Aorta (tissue), 5 donors: ENCODE measurements at regions not wholly inside any gene's neighbourhood (a gene's known extent, or its start where the extent isn't known, plus 50 kb on each side); places are given as distances from the start of the nearest gene placed in this dataset.
"Not testable (repeated sequence)": the region's sequence is repeated elsewhere in the genome, so short reads cannot be mapped to it uniquely, and the experiment has no call there.

Experiments used
- ATAC-seq: fragments of 200-7000 bp; cut with Tn5 transposase; one replicate; pipeline ENCODE4 v1.9.1; 2022; ENCODE audit warnings: moderate library complexity; ENCODE audit not compliant: low FRiP score
- DNase-seq, 2 donors: peaks; one replicate each; pipeline ENCODE4 v3.0.0-alpha.2; 2020
- H3K27ac ChIP-seq, 2 donors: one replicate each; pipeline ENCODE4 v1.5.1; 2013; ENCODE audit warnings: low read length in 2 of 2, mild to moderate bottlenecking in 2 of 2, moderate library complexity in 2 of 2, control low read depth in 1 of 2, inconsistent platforms in 1 of 2, low read depth in 1 of 2
- H3K27me3 ChIP-seq, 2 donors: one replicate each; pipeline ENCODE4 v1.6.1; 2013; ENCODE audit warnings: control low read depth in 1 of 2, low read length in 1 of 2, mild to moderate bottlenecking in 1 of 2, moderate library complexity in 1 of 2; ENCODE audit not compliant: insufficient read depth in 2 of 2, control insufficient read depth in 1 of 2
- H3K36me3 ChIP-seq, 2 donors: one replicate each; pipeline ENCODE4 v1.6.1; 2013; ENCODE audit warnings: control low read depth in 1 of 2, low read length in 1 of 2, mild to moderate bottlenecking in 1 of 2; ENCODE audit not compliant: insufficient read depth in 2 of 2, control insufficient read depth in 1 of 2
- H3K4me1 ChIP-seq, 2 donors: one replicate each; pipeline ENCODE4 v1.6.1; 2013; ENCODE audit warnings: low read length in 2 of 2, control low read depth in 1 of 2, mild to moderate bottlenecking in 1 of 2, moderate library complexity in 1 of 2; ENCODE audit not compliant: insufficient read depth in 2 of 2, control insufficient read depth in 1 of 2
- H3K4me3 ChIP-seq, 2 donors: one replicate each; pipeline ENCODE4 v1.5.1; 2013; ENCODE audit warnings: low read length in 2 of 2, control low read depth in 1 of 2, mild to moderate bottlenecking in 1 of 2
- H3K9me3 ChIP-seq: one replicate; pipeline ENCODE4 v1.6.1; 2013; ENCODE audit warnings: mild to moderate bottlenecking, low read length; ENCODE audit not compliant: control insufficient read depth
- WGBS, 2 donors: extraction: QIAGEN DNeasy Blood & Tissue Kit; methylation state at CpG; one replicate each; pipeline ENCODE4 v1.1.7; 2013; 5-methylcytosine and 5-hydroxymethylcytosine counted together
- intact Hi-C, 2 donors: fragments of 100-400 bp; cut with DNase I; formaldehyde crosslinking; loops; one replicate each; pipeline versions ENCODE4 v1.14.2 to v1.15.0; 2022
- donor health status: healthy with polysubstance abuse.
- donor health status: Bipolar disorder and iron deficiency.
- donor health status: DM: no; HTN: no; CAD: no.
- donor health status: DM: no; HTN: no; CAD: no.
- donor health status: DM: yes; HTN: yes; CAD: no.

- Histone ChIP-seq H3K27me3 (no peaks in the 10 kb centered on the region), H3K4me1 (no peaks in the 10 kb centered on the region), H3K27ac (no peak overlapping the region), H3K9me3 (no peaks in the 10 kb centered on the region), H3K36me3 (no peaks in the 10 kb centered on the region), H3K4me3 (no peak overlapping the region)
- ATAC-seq = no peak
- no peak for DNase-seq
- intact Hi-C loops = no loop called here
- 98% methylated on average over 8 of the region's 8 CpGs for WGBS, 2 donors
Observed at GRCh38 chr18:10148189-10148929, 234.5 kb downstream of the VAPA start.

GRCh38 chr18:10149768-10150556, 236.1 kb downstream of the VAPA start:
- DNase-seq = no peak
- Histone ChIP-seq H3K36me3 (no peaks in the 10 kb centered on the region), H3K27me3 (no peaks in the 10 kb centered on the region), H3K9me3 (no peaks in the 10 kb centered on the region), H3K4me3 (no peak overlapping the region), H3K4me1 (no peaks in the 10 kb centered on the region), H3K27ac (no peak overlapping the region)
- ATAC-seq = no peak
- 95% methylated on average over 9 of the region's 9 CpGs for WGBS, 2 donors
- intact Hi-C loops = no loop called here

GRCh38 chr18:10150576-10150975, 236.8 kb downstream of the VAPA start:
- H3K36me3 ChIP-seq, H3K27me3 ChIP-seq, DNase-seq, H3K27ac ChIP-seq, intact Hi-C loops, H3K4me3 ChIP-seq, H3K9me3 ChIP-seq, ATAC-seq, H3K4me1 ChIP-seq: not testable (repeated sequence)
- 86% methylated on average over 17 of the region's 17 CpGs for WGBS, 2 donors

- Histone ChIP-seq H3K27ac (no peak overlapping the region), H3K9me3 (no peaks in the 10 kb centered on the region), H3K27me3 (no peaks in the 10 kb centered on the region), H3K4me3 (no peak overlapping the region), H3K36me3 (no peaks in the 10 kb centered on the region), H3K4me1 (no peaks in the 10 kb centered on the region)
- no peak for DNase-seq
- WGBS, 2 donors = 97% methylated on average over 7 of the region's 7 CpGs
- no peak for ATAC-seq
- intact Hi-C loops = no loop called here
Observed at GRCh38 chr18:10152475-10152874, 238.7 kb downstream of the VAPA start.

- Histone ChIP-seq H3K4me1 (no peaks in the 10 kb centered on the region), H3K27me3 (no peaks in the 10 kb centered on the region), H3K4me3 (no peak overlapping the region), H3K27ac (no peak overlapping the region), H3K36me3 (no peaks in the 10 kb centered on the region), H3K9me3 (no peaks in the 10 kb centered on the region)
- DNase-seq (no peak), ATAC-seq (no peak)
- intact Hi-C loops = no loop called here
- WGBS, 2 donors = 38 to 45% methylated on average over 2 of the region's 2 CpGs
Observed at GRCh38 chr18:10153924-10154752, 240.3 kb downstream of the VAPA start.

GRCh38 chr18:10157706-10158105, 243.9 kb downstream of the VAPA start:
- intact Hi-C loops = no loop called here
- WGBS, 2 donors = 93 to 95% methylated on average over 6 of the region's 6 CpGs
- Histone ChIP-seq H3K4me1 (no peaks in the 10 kb centered on the region), H3K27me3 (no peaks in the 10 kb centered on the region), H3K36me3 (no peaks in the 10 kb centered on the region), H3K9me3 (no peaks in the 10 kb centered on the region), H3K27ac (no peak overlapping the region), H3K4me3 (no peak overlapping the region)
- ATAC-seq (no peak), DNase-seq (no peak)

GRCh38 chr18:10160251-10160650, 246.4 kb downstream of the VAPA start:
- Histone ChIP-seq H3K4me1 (no peaks in the 10 kb centered on the region), H3K4me3 (no peak overlapping the region), H3K27me3 (no peaks in the 10 kb centered on the region), H3K27ac (no peak overlapping the region), H3K36me3 (no peaks in the 10 kb centered on the region), H3K9me3 (no peaks in the 10 kb centered on the region)
- ATAC-seq (no peak), DNase-seq (no peak)
- intact Hi-C loops = no loop called here
- WGBS, 2 donors = 95 to 97% methylated on average over 10 of the region's 10 CpGs

- intact Hi-C loops = no loop called here
- no peaks in the 10 kb centered on the region for H3K4me1 ChIP-seq
- no peak overlapping the region for H3K4me3 ChIP-seq
- ATAC-seq (no peak), DNase-seq (no peak)
- no peaks in the 10 kb centered on the region for H3K36me3 ChIP-seq
- no peaks in the 10 kb centered on the region for H3K27me3 ChIP-seq
- 95% methylated on average over 12 of the region's 12 CpGs for WGBS, 2 donors
- H3K27ac ChIP-seq = no peak overlapping the region
- H3K9me3 ChIP-seq = no peaks in the 10 kb centered on the region
Observed at GRCh38 chr18:10161315-10161714, 247.5 kb downstream of the VAPA start.
